ENCODE measurements at regions not wholly inside any gene's neighbourhood (a gene's known extent, or its start where the extent isn't known, plus 50 kb on each side); places are given as distances from the start of the nearest gene placed in this dataset.
A peak's percentile ranks its signal among the peaks of the same experiment; 100 is the strongest.

GRCh38 chr5:164735334-164735733, 1229.9 kb downstream of the MAT2B start:
- Histone ChIP-seq H3K27me3 (replicated peaks; ENCODE audit: control insufficient read depth, insufficient read depth, low read length) (no peaks in the 10 kb centered on the region), H3K4me3 (replicated peaks; ENCODE audit: low read depth, low read length) (no peak overlapping the region), H3K36me3 (ENCODE audit: control insufficient read depth, insufficient read depth, low read length) (no peaks in the 10 kb centered on the region)
- no peak for TF ChIP-seq CTCF (IDR thresholded peaks at IDR 0.05; ENCODE audit: insufficient read depth, low read length, poor library complexity, severe bottlenecking)
- no peak for DNase-seq (ENCODE audit: extremely low read depth, insufficient read length)

DNA sequence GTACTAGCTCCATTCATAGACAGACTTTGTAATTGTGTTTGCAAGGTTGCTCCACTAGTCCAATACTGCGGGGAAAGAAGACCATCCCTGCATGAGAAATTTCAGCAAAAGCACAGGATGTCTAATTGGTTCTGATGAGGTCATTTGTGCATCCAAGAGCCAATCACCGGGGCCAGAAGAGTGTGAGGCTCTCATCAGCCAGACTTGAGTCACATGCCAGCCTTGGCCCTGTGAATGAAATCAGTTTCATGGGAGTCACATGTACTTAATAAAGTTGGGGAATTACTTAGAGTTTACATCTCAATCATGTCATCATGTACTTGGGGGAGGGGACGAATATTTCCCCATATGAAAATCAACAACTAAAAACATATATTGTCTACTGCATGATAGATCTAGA, 1236.0 kb downstream of the MAT2B start:
- TF ChIP-seq CTCF (IDR thresholded peaks at IDR 0.05; ENCODE audit: insufficient read depth, low read length, poor library complexity, severe bottlenecking) = no peak
- DNase-seq (ENCODE audit: extremely low read depth, insufficient read length) = no peak
- Histone ChIP-seq H3K36me3 (ENCODE audit: control insufficient read depth, insufficient read depth, low read length) (no peaks in the 10 kb centered on the region), H3K27me3 (replicated peaks; ENCODE audit: control insufficient read depth, insufficient read depth, low read length) (no peaks in the 10 kb centered on the region), H3K4me3 (replicated peaks; ENCODE audit: low read depth, low read length) (no peak overlapping the region)

DNA sequence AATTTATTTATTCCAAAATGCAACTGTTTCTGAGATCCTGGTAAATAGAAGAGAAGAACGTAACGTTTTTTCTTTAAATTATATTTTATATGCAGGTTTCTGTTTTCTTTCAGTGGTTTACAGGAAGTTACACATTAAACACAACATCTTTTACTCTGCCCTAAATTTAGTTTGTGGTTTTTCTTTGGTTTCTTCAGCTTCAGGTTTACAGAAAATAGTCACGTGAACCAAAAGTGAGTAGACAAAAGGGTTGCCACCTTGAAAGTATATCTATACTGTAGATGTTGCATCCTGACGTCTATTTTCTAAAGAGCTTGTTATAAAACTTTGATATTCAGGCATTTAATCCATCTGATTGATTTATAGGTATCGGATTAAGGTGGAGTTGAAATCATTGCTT, 1236.6 kb downstream of the MAT2B start:
- Histone ChIP-seq H3K27me3 (replicated peaks; ENCODE audit: control insufficient read depth, insufficient read depth, low read length) (no peaks in the 10 kb centered on the region), H3K36me3 (ENCODE audit: control insufficient read depth, insufficient read depth, low read length) (no peaks in the 10 kb centered on the region), H3K4me3 (replicated peaks; ENCODE audit: low read depth, low read length) (no peak overlapping the region)
- DNase-seq (ENCODE audit: extremely low read depth, insufficient read length) = peak; percentile 16
- TF ChIP-seq CTCF (IDR thresholded peaks at IDR 0.05; ENCODE audit: insufficient read depth, low read length, poor library complexity, severe bottlenecking) = no peak

GRCh38 chr5:164746723-164747122, 1241.3 kb downstream of the MAT2B start:
- Histone ChIP-seq H3K27me3 (replicated peaks; ENCODE audit: control insufficient read depth, insufficient read depth, low read length) (no peaks in the 10 kb centered on the region), H3K36me3 (ENCODE audit: control insufficient read depth, insufficient read depth, low read length) (no peaks in the 10 kb centered on the region), H3K4me3 (replicated peaks; ENCODE audit: low read depth, low read length) (no peak overlapping the region)
- TF ChIP-seq CTCF (IDR thresholded peaks at IDR 0.05; ENCODE audit: insufficient read depth, low read length, poor library complexity, severe bottlenecking) = no peak
- DNase-seq (ENCODE audit: extremely low read depth, insufficient read length) = no peak

DNA sequence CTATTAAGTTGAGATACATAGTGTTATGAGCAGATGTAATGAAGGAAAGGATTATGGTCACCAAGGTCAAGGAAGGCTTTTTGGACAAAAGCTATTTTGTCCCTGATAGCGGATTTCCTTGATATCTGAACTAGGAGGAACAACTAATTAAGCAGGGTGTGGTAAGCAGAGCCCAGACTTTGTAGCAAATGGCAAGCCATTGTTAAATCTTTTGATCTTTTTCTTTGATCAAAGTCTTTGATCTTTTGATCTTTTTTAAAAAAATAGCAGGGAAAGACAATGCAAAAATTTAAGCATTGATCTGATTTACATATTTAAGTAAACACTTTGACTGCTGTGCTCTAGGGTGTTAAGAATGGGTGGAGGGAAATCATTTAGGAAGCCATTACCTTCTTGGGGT, 1242.0 kb downstream of the MAT2B start:
- no peak for DNase-seq (ENCODE audit: extremely low read depth, insufficient read length)

More for the DNA sequence above, 1242.0 kb downstream of the MAT2B start:
- Histone ChIP-seq H3K36me3 (ENCODE audit: control insufficient read depth, insufficient read depth, low read length) (no peaks in the 10 kb centered on the region), H3K27me3 (replicated peaks; ENCODE audit: control insufficient read depth, insufficient read depth, low read length) (no peaks in the 10 kb centered on the region), H3K4me3 (replicated peaks; ENCODE audit: low read depth, low read length) (no peak overlapping the region)
- TF ChIP-seq CTCF (IDR thresholded peaks at IDR 0.05; ENCODE audit: insufficient read depth, low read length, poor library complexity, severe bottlenecking) = no peak
